HG02623 (cell line): ENCODE measurements at regions not wholly inside any gene's neighbourhood (a gene's known extent, or its start where the extent isn't known, plus 50 kb on each side); places are given as distances from the start of the nearest gene placed in this dataset.
A peak's percentile ranks its signal among the peaks of the same experiment; 100 is the strongest.

Experiments
- ATAC-seq: cut with Tn5 transposase; IDR thresholded peaks from one replicate; pipeline ENCODE4 v1.9.1; 2021; ENCODE audit warnings: moderate library complexity; ENCODE audit not compliant: unreplicated experiment

GRCh38 chrX:38886112-38886511, 84.9 kb downstream of the MID1IP1 start:
- ATAC-seq, result no peak

DNA sequence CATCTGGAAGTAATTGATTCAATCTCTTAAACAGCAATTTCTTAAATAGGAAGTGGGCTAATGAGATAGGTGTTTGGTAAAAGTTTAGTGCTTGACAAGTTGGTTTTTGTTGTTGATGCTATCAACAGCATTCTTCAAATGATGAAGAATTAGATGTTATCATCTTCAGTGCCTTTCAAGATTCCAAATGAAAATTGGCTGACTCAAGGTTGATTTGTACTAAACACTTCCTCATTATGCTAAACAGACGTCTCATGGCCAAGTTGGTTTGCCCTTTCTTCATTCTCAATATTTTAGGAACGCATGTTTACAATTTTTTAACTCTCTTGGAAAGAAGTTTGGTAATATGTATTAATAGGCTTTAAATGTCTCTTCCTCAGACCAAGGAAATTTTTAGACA, 86.0 kb downstream of the MID1IP1 start:
- no peak for ATAC-seq

DNA sequence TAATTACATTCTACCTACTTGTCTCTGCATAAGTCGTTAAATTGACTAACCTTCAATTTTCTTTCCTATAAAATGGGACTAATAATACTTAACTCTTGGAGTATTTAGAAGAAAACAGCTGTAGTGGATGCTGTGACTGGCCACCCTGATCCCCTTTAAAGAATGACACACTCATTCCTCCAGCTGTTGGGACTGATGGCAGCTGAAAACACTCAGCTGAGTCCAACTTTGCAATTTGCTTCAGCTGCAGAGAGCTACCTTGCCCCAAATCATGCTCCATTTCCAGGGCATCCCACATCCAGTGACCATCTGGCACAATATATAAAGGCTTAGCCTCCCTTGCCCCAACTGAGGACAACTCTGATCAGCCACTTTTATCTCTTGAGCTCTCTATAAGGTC, 89.1 kb downstream of the MID1IP1 start:
- ATAC-seq, result no peak

DNA sequence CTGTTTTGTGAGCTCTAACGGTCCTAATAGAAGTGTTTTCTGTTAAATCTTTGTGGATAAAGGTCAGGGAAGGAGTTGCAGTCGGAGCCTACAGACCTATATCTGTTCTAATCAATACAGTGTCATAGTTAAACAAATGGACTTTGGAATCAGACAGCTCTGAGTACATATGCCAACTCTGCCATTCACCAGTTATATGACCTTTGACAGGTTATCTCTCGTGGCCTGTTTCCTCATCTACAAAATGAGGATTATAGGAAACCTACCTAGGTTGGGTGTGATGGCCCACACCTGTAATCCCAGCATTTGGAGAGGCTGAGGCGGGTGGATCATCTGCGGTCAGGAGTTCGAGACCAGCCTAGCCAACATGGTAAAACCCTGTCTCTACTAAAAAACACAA, 89.7 kb downstream of the MID1IP1 start:
- no peak for ATAC-seq

DNA sequence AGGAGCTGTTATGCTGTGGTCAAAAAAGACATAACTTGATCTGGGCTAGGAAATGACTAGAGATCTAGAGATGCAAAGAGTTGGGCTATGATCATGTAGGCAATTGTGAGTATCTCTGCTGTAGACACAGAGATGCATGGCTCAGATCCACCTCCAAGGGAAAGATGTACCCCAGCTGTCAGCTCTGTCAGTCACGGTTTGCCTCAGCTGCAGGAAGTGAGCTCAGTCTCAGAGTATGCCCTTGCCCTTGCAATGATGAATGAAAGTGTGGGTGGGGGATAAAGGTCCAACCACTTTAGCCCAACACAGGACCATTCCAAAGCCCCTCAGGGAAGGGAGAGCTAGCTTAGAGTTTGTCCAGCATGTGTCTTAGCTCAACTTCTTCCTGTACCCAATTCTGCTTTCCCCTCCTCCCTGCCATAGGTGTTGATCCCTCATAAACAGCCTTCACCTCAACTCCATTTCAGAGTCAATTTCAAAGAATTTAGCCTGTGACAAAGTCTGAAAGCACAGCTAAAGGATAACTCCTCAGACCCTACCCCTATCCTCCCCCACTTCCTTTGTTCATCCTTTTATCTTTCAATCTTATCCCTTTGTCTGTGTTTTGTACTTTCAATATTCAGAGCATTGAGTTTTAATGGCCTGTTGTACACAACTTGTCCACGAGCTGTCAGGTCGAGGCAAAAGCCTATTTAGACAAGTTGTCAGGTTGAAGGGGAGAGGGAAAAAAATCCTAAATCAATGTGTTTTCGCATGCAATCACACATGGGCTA, 90.6 kb downstream of the MID1IP1 start:
- peak; percentile 86 for ATAC-seq

DNA sequence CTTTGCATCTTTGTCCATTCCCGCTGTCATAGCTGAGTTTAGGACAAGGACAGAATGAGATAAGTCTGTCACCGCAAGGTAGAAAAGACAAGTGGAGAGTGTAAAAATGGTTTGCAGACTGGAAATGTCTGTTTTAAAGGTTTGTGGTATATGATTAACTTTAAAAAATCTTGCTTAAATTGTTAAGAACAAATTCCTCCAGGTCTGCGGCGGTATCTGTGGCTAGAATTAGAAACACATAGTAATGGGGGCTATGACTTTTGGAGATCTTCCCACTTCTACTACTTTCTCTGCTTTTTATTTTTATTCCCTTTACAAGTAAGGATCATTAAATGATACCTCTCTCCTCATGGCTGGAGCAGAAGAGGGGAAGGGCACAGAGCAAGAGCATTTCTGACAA, 92.2 kb downstream of the MID1IP1 start:
- no peak for ATAC-seq

- ATAC-seq, result no peak
Measured at GRCh38 chrX:38895775-38896174, 94.5 kb downstream of the MID1IP1 start.

DNA sequence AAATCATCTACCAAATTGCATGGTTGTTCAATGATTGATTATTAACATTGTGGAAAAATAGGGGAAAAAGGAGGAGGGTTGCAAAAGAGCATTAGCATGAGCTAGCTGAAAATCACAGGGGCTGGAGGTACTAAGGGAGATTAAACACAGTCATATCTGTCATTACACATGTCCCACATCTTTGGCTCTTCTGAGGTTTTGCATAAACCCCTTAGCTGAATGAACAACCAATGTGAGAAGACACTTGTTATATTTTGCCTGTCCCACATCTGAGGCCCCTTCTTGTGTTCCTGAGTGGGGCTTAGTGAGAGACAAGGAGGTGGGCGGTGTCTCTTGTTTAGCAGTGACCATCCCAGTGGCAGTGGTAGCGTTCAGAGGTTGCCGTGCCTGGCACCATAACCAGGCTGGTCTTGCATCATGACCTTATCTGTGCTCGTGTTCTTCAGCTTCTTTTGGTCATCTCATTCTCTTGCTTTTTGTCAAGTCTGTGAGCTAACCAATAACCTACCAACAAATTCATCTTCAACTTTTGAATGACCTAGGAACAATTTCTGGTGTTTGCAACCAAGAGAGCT, 95.6 kb downstream of the MID1IP1 start:
- no peak for ATAC-seq

DNA sequence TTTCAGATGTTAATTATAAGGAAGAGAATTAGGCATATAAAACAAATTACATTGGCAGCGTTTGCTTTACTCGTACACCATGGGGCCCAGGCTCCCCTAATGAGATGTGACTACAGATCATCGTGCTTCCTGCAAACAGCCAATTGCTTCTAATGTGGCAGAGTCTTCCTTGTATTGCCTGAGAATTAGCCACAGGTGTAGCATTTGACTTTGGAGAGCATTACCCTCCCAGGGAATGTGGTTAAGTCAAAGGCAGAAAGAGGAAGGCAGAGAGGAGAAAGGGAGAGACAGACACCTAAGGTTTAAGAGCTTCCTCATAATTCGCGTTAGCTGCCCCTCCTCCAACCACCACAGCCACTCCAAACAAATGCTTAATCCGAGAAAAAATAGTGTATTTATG, 97.0 kb downstream of the MID1IP1 start:
- ATAC-seq, result no peak

- ATAC-seq, result no peak
Measured at GRCh38 chrX:38899650-38900049, 98.4 kb downstream of the MID1IP1 start.

DNA sequence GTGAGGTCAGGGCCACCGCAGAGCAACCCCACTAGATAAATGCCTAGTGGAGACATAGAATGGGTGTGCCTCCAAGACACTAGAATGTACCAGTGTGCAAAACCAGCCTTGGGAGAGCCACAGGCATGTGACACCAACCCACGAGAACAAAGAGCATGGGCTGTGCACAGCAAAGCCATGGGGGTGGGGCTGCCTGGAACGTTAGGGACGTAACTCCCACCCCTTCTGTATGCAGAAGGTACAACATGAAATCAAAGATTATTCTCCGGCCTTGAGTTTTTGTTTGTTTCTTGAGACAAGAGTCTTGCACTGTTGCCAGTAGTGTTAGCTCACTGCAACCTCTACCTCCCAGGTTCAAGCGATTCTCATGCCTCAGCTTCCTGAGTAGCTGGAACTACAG, 99.5 kb downstream of the MID1IP1 start:
- no peak for ATAC-seq

GRCh38 chrX:38902972-38903492, 101.8 kb downstream of the MID1IP1 start:
- no peak for ATAC-seq

DNA sequence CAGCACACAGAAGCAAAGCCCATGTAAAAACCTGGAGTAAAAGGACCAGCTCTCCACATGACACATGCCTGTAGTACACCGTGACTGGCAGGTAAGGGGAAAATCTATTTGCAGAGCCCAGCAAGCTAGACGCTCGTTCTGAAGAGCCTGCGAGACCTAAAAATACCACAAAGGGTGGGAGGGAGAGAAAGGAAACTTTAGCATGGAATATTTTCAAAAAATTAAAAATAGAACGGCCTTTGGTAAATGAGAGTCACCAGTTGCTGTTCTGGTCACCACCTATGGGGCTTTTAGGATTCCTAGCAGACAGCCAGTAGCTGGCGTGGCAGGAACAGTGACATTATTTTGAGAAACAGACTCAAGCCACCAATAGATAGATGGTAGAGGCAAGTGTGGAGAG, 115.5 kb downstream of the MID1IP1 start:
- ATAC-seq, result no peak

DNA sequence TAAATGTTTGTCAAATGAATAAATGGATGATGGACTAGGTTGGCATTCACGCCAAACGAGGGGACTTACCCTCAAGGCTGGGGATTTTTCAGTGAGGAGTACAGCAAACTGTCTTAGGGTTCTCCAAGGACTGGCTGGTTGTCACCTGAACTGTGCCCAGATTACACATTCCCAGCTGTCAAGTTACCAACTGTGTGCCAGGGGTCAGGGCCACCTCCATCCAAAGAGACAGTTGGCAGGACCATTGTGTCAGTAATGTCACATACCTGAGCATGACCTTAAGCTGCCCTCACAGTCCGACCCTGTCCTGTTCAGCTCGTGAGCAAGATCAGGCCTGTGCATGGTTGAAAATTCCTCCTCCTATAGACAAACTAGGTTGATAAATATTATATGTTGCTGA, 116.7 kb downstream of the MID1IP1 start:
- ATAC-seq, result no peak

- no peak for ATAC-seq
Measured at GRCh38 chrX:38919202-38919601, 117.9 kb downstream of the MID1IP1 start.

DNA sequence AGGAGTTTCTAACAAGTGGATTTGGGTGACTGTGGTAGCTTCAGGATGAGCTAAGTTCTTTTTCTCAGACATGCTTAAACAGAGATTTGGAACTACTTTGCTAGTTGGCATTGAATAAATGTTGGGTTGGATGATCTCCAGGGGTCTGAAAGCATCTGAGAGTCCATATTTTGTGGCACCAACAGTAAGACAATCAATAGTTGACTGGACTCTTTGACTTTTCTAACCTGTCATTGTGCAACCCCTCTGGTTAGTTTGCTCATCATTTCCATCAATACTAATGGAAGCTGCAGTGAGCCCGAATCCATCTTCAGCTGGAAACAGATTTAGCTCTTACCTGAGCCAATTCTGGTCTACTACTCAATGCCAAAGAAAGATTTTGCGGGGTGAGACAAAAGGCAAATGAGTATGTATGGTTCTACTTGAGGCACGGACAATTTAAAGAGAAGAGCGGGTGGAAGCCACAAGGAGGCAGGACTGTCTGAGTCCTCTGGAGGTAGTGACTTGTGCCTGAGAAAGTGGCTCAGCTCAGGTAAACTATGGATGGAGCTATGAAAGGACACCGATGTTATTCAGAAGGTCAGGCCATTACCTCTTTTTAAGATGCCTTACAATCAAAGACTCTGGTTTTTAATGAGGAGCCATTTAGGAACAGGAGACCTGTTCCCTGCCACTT, 118.7 kb downstream of the MID1IP1 start:
- no peak for ATAC-seq

- no peak for ATAC-seq
Measured at GRCh38 chrX:38923451-38923969, 122.3 kb downstream of the MID1IP1 start.

DNA sequence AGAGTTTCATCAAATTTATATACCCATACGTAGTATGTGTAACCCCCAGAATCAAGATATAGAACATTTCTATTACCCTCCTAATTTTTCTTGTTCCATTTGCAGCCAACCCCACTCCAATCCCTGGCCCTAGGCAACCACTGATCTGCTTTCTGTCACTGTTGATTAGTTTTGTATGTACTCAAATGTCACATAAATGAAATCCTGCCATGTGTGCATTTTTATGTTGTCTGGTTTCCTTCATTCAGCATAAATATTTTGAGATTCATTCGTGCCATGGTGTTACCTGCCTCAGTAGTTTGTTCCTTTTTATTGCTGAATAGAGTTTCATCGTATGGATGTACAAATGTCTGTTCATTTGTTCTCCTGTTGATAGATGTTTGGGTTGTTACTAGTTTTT, 126.3 kb downstream of the MID1IP1 start:
- no peak for ATAC-seq

GRCh38 chrX:38929966-38930421, 128.7 kb downstream of the MID1IP1 start:
- no peak for ATAC-seq

DNA sequence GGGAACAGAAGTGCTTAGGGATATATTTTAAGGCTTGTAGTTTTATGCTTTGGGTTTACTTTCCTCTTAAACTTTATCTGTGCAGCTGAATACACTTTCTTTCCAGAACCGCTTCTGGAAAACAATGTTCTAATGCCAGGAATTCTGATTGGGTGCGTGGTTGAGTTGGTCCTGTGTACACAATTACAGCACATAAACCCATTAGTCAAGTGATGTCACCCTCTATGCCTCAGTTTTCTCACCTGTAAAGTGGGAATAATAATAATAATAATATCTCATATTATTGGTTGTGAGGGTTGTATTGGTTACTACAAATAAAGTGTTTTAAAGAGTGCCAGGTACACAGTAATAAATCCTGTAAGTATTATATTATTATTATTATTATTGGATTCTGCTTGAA, 129.2 kb downstream of the MID1IP1 start:
- no peak for ATAC-seq

DNA sequence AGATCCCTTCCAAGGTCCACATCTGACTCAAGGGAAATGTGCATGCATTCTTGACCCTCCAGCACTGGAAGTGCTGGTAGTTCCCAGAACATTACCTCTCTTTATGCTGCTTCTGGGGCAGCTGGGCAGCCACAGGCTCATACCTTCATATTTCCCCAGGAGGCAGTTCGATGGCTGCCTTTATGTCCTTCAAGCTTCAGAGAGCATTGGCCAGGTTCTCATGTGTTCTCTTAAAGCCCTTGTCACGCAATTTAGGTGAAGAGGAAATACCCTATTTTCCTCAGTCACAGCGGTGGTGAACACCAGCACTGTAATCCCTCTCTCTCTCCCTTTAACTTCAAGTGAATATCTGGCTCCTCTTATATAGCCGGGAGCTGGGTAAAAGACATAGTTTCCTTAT, 134.3 kb downstream of the MID1IP1 start:
- peak; percentile 64 for ATAC-seq

DNA sequence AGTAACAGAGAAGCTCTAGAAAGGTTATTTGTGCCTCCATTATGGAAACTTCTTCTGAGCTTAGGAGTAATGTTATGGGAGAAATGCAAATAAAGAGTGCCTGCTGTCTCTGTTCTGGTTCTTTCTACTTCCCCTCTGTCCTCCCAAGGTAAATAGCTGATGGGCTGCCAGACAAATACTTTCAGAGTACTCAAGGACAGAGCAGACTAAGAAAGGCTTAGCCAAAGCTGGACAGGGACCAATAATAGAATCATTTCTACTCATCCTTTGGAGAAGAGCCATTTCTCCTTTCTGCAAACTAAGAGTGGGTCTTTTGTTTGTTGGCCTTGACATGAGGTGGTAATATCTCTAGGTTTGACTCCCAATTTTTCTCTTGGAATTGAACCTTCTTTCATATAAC, 136.1 kb downstream of the MID1IP1 start:
- no peak for ATAC-seq
